ENCODE measurements at regions not wholly inside any gene's neighbourhood (a gene's known extent, or its start where the extent isn't known, plus 50 kb on each side); places are given as distances from the start of the nearest gene placed in this dataset.

- H3K36me3 Mint-ChIP-seq, result no peaks in the 10 kb centered on the region
- H3K27ac Mint-ChIP-seq, result no peak overlapping the region
- no peaks in the 10 kb centered on the region for H3K9me3 Mint-ChIP-seq
- no peak overlapping the region for H3K4me3 Mint-ChIP-seq
- H3K4me1 Mint-ChIP-seq, result no peaks in the 10 kb centered on the region
- no peaks in the 10 kb centered on the region for H3K27me3 Mint-ChIP-seq
Observed at GRCh38 chr16:5488581-5488980, 391.0 kb upstream of the EEF2KMT start.

DNA sequence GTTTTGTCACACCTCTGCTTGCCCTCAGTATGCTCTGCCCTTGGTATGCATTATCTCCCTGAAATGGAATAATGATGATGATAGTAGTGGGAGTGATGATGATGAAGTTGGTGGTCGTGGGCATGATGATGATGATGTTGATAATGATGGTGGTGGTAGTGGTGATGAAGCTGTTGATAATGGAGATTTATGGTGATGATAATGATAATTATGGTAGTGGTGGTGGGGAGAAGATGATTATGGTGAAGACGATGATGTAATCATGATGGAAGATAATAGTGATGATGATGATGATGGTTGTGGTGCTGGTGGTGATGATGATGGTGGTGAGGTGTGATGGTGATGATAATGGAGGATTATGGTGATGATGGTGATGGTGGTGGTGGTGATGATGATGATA, 390.1 kb upstream of the EEF2KMT start:
- Mint-ChIP-seq H3K4me3 (no peak overlapping the region), H3K27me3 (no peaks in the 10 kb centered on the region), H3K4me1 (no peaks in the 10 kb centered on the region), H3K9me3 (no peaks in the 10 kb centered on the region), H3K27ac (no peak overlapping the region), H3K36me3 (no peaks in the 10 kb centered on the region)

DNA sequence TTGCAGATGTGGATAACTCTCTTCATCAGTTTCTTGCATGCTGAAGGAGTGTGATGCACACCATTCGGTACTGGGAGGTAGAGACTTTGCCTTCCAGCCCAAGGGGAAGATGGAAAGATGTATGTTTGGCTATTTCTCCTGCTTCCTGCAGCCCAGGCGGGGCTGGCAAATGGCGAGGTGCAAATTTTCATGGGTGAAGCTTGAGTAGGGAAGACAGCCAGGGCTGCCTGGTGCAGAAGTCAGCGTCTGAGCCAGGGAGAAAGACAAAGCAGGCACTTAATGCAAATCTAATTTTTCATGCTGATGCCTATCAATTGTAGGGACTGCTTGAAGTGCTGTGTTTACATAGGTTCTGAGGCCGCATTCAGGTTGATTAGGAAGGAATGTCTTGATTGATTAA, 384.7 kb upstream of the EEF2KMT start:
- H3K27ac Mint-ChIP-seq, result no peak overlapping the region
- no peaks in the 10 kb centered on the region for H3K4me1 Mint-ChIP-seq
- H3K4me3 Mint-ChIP-seq, result no peak overlapping the region
- no peaks in the 10 kb centered on the region for H3K9me3 Mint-ChIP-seq
- H3K36me3 Mint-ChIP-seq, result no peaks in the 10 kb centered on the region
- H3K27me3 Mint-ChIP-seq, result peaks cover 6% of the 10 kb centered on the region

GRCh38 chr16:5480431-5481195, 383.0 kb upstream of the EEF2KMT start:
- Mint-ChIP-seq H3K27me3 (peaks cover 8% of the 10 kb centered on the region), H3K9me3 (no peaks in the 10 kb centered on the region), H3K4me1 (no peaks in the 10 kb centered on the region), H3K27ac (no peak overlapping the region), H3K36me3 (no peaks in the 10 kb centered on the region), H3K4me3 (no peak overlapping the region)

GRCh38 chr16:5479926-5480325, 382.3 kb upstream of the EEF2KMT start:
- Mint-ChIP-seq H3K36me3 (no peaks in the 10 kb centered on the region), H3K27me3 (peaks cover 8% of the 10 kb centered on the region), H3K9me3 (no peaks in the 10 kb centered on the region), H3K4me1 (no peaks in the 10 kb centered on the region), H3K4me3 (no peak overlapping the region), H3K27ac (no peak overlapping the region)

DNA sequence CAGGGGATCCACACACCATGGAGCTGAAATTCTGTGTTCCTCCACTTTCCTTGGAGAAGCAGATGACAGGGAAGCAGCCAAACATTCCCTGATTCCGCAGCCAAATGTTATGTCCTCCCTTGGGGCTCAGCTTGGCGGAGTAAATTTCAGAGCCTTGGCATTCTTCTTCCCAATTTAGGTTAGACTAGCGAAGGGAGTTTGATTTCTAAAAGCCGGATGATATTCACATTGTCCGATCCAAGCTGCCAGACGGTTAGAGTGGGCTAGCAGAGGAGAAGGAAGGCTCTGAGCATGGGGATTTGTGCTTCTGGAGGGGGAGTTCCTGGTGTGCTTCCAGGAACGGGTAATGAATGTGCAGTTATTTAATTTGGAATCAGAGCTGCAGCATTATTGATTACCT, 380.4 kb upstream of the EEF2KMT start:
- no peaks in the 10 kb centered on the region for H3K9me3 Mint-ChIP-seq
- peaks cover 13% of the 10 kb centered on the region for H3K27me3 Mint-ChIP-seq
- no peak overlapping the region for H3K4me3 Mint-ChIP-seq
- no peak overlapping the region for H3K27ac Mint-ChIP-seq
- H3K4me1 Mint-ChIP-seq, result no peaks in the 10 kb centered on the region
- no peaks in the 10 kb centered on the region for H3K36me3 Mint-ChIP-seq

DNA sequence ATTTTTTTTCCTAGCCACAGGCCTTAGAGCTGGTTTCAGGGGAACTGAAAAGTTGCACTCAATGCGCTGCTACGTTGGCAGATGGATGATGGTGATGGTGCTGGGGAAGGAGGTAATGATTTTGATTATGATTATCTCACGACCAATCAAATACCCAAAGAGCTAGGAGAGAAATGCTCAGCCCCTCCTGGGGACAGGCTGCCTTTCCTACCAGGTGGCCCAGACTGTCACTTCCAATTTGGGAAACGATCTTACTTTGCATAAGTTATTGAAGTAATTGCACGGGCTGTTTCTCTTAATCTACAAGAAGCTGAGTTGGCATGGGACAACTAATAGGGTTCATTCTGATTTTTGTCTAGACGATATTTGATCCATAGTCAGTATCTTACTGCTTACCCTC, 379.7 kb upstream of the EEF2KMT start:
- Mint-ChIP-seq H3K9me3 (no peaks in the 10 kb centered on the region), H3K4me3 (no peak overlapping the region), H3K27me3 (peaks cover 20% of the 10 kb centered on the region), H3K27ac (no peak overlapping the region), H3K36me3 (no peaks in the 10 kb centered on the region), H3K4me1 (no peaks in the 10 kb centered on the region)

DNA sequence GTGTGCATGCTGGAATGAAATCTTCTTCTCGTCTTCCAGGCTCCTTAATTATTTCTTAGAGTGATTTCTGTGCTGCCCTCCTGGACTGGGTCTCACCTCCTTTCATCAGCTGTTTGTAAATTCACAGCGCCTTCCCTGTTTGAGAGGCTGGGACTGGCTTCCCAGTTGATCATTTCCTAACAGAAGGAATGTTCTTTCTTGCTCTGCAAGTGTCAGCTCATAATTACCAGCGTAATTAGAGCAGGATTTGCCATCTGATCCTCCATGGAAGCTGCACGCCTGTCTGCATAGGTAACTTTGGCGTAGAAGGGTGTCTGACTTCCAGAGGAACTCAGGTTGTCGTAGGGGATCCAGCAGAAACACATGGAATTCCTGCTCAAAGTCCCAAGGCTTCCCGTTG, 375.0 kb upstream of the EEF2KMT start:
- Mint-ChIP-seq H3K27ac (no peak overlapping the region), H3K4me1 (no peaks in the 10 kb centered on the region), H3K9me3 (no peaks in the 10 kb centered on the region), H3K36me3 (no peaks in the 10 kb centered on the region), H3K27me3 (peaks cover 17% of the 10 kb centered on the region), H3K4me3 (no peak overlapping the region)

- Mint-ChIP-seq H3K36me3 (no peaks in the 10 kb centered on the region), H3K4me1 (no peaks in the 10 kb centered on the region), H3K27me3 (peaks cover 14% of the 10 kb centered on the region), H3K9me3 (no peaks in the 10 kb centered on the region), H3K4me3 (no peak overlapping the region), H3K27ac (no peak overlapping the region)
Observed at GRCh38 chr16:5468488-5468887, 370.9 kb upstream of the EEF2KMT start.

GRCh38 chr16:5467552-5467951, 370.0 kb upstream of the EEF2KMT start:
- no peaks in the 10 kb centered on the region for H3K36me3 Mint-ChIP-seq

DNA sequence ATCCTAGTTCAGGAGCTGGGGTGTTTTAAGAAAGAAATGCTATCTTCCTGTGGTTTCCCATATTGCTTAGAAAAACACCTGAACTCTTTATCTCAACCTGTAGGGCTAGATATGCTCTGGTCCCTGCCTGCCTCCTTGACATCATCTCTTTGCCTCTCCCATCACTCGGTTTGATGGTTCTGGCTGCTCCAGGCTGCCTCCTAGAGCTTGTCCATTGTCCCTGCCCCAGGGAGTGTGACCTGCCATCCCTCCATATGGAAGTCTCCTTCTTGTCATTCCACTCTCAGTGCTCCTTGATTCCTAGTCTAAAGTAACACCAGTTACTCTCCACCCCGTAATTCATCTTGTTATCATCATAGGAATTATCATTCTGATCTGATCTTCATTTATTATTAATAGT, 369.0 kb upstream of the EEF2KMT start:
- no peak overlapping the region for H3K4me3 Mint-ChIP-seq
- H3K9me3 Mint-ChIP-seq, result no peaks in the 10 kb centered on the region
- no peak overlapping the region for H3K27ac Mint-ChIP-seq
- no peaks in the 10 kb centered on the region for H3K36me3 Mint-ChIP-seq
- no peaks in the 10 kb centered on the region for H3K4me1 Mint-ChIP-seq
- H3K27me3 Mint-ChIP-seq, result peaks cover 4% of the 10 kb centered on the region

More at GRCh38 chr16:5467552-5467951, 370.0 kb upstream of the EEF2KMT start:
- H3K9me3 Mint-ChIP-seq, result no peaks in the 10 kb centered on the region
- no peak overlapping the region for H3K27ac Mint-ChIP-seq
- H3K27me3 Mint-ChIP-seq, result peaks cover 6% of the 10 kb centered on the region
- no peak overlapping the region for H3K4me3 Mint-ChIP-seq
- no peaks in the 10 kb centered on the region for H3K4me1 Mint-ChIP-seq

- Mint-ChIP-seq H3K27me3 (peaks cover 2% of the 10 kb centered on the region), H3K27ac (no peak overlapping the region), H3K9me3 (no peaks in the 10 kb centered on the region), H3K4me1 (no peaks in the 10 kb centered on the region), H3K4me3 (no peak overlapping the region), H3K36me3 (no peaks in the 10 kb centered on the region)
Observed at GRCh38 chr16:5465714-5466113, 368.1 kb upstream of the EEF2KMT start.

- Mint-ChIP-seq H3K4me3 (no peak overlapping the region), H3K9me3 (no peaks in the 10 kb centered on the region), H3K4me1 (no peaks in the 10 kb centered on the region), H3K27me3 (peaks cover 2% of the 10 kb centered on the region), H3K36me3 (no peaks in the 10 kb centered on the region), H3K27ac (no peak overlapping the region)
Observed at GRCh38 chr16:5463820-5464219, 366.2 kb upstream of the EEF2KMT start.

- H3K36me3 Mint-ChIP-seq, result no peaks in the 10 kb centered on the region
- no peak overlapping the region for H3K4me3 Mint-ChIP-seq
- H3K27ac Mint-ChIP-seq, result no peak overlapping the region
- peaks cover 2% of the 10 kb centered on the region for H3K9me3 Mint-ChIP-seq
- peaks cover 4% of the 10 kb centered on the region for H3K27me3 Mint-ChIP-seq
- no peaks in the 10 kb centered on the region for H3K4me1 Mint-ChIP-seq
Observed at GRCh38 chr16:5461574-5461973, 364.0 kb upstream of the EEF2KMT start.

- H3K27me3 Mint-ChIP-seq, result peaks cover 6% of the 10 kb centered on the region
- H3K27ac Mint-ChIP-seq, result no peak overlapping the region
- H3K36me3 Mint-ChIP-seq, result no peaks in the 10 kb centered on the region
- H3K9me3 Mint-ChIP-seq, result peaks cover 4% of the 10 kb centered on the region
- no peak overlapping the region for H3K4me3 Mint-ChIP-seq
- H3K4me1 Mint-ChIP-seq, result no peaks in the 10 kb centered on the region
Observed at GRCh38 chr16:5461141-5461540, 363.5 kb upstream of the EEF2KMT start.

DNA sequence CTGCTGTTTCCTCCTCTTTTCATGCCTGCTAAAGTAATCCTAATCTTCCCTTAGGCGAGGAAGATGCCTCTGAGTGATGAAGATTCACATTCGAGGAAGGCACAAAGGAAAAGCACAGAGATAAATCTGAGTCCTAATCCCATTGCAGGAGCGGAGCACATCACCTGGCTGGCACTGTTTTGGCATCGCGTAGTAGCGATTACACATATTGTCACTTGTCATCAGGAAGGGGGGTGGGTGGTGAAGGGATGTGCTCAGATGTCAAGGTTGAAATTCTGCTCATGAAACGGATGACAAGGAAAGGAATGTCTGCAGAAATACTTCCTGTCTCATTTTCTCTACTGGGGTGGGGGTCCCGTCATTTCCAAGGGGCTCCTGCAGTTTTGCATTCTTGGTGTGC, 363.1 kb upstream of the EEF2KMT start:
- peaks cover 4% of the 10 kb centered on the region for H3K9me3 Mint-ChIP-seq
- no peak overlapping the region for H3K4me3 Mint-ChIP-seq
- peaks cover 6% of the 10 kb centered on the region for H3K27me3 Mint-ChIP-seq
- no peaks in the 10 kb centered on the region for H3K36me3 Mint-ChIP-seq
- H3K4me1 Mint-ChIP-seq, result no peaks in the 10 kb centered on the region
- H3K27ac Mint-ChIP-seq, result no peak overlapping the region

- Mint-ChIP-seq H3K4me1 (no peaks in the 10 kb centered on the region), H3K27me3 (peaks cover 6% of the 10 kb centered on the region), H3K9me3 (peaks cover 7% of the 10 kb centered on the region), H3K4me3 (no peak overlapping the region), H3K27ac (no peak overlapping the region), H3K36me3 (no peaks in the 10 kb centered on the region)
Observed at GRCh38 chr16:5459863-5460262, 362.3 kb upstream of the EEF2KMT start.

Measured in activated naive CD4-positive, alpha-beta T cell treated with anti-CD3 and anti-CD28 coated beads, Interleukin-2, amount 50 U/mL, for 24 hours (primary cell).